ENCODE measurements at regions not wholly inside any gene's neighbourhood (a gene's known extent, or its start where the extent isn't known, plus 50 kb on each side); places are given as distances from the start of the nearest gene placed in this dataset.

DNA sequence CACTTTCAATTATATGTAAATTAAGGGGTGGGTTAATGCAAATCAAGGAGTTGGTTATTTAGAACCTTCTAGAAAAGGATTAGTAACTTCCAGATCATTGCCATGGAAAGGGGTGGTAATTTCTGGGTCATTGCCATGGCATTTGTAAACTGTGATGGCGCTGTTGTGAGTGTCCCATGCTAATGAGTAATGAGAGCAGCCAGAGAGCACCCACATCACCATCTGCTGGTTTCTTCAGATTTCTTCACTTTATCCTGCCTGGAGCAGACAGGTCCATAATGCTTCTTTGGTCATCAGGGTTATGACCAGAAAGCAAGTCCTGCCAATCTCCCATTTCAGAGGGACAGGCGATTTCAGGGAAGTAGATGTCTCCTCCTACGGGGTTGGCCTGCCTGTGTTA lies 311.3 kb upstream of the CNR1 start:
- TF ChIP-seq, protein P1, sequence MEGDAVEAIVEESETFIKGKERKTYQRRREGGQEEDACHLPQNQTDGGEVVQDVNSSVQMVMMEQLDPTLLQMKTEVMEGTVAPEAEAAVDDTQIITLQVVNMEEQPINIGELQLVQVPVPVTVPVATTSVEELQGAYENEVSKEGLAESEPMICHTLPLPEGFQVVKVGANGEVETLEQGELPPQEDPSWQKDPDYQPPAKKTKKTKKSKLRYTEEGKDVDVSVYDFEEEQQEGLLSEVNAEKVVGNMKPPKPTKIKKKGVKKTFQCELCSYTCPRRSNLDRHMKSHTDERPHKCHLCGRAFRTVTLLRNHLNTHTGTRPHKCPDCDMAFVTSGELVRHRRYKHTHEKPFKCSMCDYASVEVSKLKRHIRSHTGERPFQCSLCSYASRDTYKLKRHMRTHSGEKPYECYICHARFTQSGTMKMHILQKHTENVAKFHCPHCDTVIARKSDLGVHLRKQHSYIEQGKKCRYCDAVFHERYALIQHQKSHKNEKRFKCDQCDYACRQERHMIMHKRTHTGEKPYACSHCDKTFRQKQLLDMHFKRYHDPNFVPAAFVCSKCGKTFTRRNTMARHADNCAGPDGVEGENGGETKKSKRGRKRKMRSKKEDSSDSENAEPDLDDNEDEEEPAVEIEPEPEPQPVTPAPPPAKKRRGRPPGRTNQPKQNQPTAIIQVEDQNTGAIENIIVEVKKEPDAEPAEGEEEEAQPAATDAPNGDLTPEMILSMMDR (conservative IDR thresholded peaks at IDR 0.05) = no peak
- no peak overlapping the region for H3K27ac ChIP-seq

DNA sequence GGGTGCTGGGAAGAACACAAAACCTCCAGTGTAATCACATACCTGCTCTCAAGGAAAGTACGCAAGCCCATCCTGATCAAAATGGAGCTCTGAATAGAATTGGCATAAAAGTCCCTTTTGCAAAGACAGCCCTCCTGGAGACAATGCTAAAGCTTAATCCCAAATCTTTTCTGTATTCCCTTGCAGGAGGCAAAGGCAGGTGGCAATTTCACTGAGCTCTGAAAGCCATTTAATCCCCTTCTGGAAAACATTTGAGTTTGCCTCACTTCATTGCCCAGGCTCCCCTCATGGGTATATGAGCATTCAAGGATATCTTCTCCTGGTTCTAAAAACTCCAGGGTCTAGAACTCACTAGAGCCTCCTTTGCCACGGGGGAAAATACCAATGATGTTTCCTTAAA lies 310.2 kb upstream of the CNR1 start:
- no peak overlapping the region for H3K27ac ChIP-seq
- TF ChIP-seq, protein P1 (conservative IDR thresholded peaks at IDR 0.05) = no peak

DNA sequence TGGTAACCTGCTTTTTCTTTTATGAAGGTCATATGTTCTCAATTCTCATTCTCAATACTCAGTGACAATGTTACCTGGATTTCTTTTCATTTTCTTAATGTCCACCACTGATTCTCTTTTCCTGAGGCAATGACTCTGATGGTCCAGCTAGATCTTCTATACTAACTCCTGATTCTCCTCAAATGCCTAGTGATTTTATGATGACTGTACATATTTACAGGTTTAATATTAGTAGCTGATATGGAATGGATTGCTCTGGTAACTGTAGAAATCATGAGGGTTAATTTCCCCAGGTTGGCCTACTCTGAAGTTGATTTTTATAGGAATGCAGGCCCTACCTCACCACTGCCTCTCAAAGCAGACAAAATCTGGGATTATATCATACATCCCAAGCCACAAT lies 308.6 kb upstream of the CNR1 start:
- TF ChIP-seq, protein P1 (conservative IDR thresholded peaks at IDR 0.05) = no peak
- H3K27ac ChIP-seq = no peak overlapping the region

DNA sequence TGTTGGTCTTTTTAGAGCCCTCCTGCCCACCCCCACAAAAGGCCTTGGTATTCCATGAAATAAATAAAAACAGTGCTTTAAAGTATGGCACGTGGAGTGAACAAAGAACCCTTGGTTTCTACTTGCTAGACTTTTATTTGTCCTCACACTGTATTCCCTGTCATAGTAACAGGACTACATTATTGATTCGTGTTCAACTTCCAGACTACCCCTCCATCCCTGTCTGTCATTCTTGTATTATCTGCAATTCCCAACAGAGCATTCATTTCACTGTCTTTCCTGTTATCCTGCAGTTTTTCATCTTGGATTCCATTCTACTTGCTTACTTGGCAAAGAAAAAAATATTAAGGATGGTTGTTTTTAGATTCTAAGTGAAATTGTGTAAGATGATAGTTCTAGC lies 307.4 kb upstream of the CNR1 start:
- TF ChIP-seq, protein P1 (conservative IDR thresholded peaks at IDR 0.05) = no peak
- no peak overlapping the region for H3K27ac ChIP-seq

DNA sequence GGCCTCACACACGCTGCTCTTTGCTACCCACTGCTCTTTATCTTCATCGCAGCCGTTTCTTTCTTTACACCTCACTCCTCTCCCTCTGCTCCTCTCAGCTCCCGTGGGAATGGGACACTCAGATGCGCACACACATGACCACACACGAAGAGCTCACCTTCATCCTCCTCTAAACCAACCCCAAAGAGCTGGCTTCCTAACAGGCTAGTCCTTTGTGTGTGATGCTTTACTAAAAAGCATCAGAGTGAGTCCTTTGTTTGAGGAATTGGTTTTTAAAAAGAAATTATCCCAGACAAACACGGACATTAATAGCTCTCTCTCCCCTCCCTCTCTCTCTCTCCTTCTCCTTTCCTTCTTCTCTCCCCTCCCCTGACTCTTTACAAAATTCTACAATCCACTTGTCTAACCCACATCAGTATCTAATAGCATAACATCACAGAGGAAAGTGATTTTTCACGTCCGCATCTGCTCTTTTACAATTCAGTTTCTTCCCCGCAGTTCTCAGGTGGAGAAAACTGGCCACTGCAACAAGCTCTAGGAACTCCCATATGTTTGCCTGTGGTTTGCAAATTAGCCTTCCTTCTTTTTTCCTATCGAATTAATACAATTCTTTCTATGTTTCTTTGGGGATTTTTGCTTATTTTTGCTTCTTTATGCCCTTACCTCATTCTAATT lies 306.8 kb upstream of the CNR1 start:
- TF ChIP-seq, protein P1 (conservative IDR thresholded peaks at IDR 0.05) = no peak
- H3K27ac ChIP-seq = no peak overlapping the region

DNA sequence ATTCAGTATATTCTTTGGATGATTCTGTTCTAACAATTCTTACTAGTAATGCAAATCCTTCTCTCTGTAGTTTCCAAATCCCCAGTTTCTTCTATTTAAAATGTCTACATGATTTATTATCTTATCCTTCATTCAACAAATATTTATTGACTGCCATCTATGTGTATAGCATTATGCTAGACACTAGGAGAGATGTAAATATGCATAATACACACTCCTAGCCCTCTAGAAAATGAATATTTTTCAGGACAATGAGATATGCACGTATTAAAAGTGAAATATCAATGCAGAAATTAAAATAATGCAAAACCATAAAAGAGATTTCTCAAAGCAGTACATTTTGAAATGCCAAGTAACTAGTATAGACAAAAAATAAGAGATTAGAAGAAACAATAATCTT lies 293.5 kb upstream of the CNR1 start:
- TF ChIP-seq, protein P1 (conservative IDR thresholded peaks at IDR 0.05) = no peak
- H3K27ac ChIP-seq = no peak overlapping the region

DNA sequence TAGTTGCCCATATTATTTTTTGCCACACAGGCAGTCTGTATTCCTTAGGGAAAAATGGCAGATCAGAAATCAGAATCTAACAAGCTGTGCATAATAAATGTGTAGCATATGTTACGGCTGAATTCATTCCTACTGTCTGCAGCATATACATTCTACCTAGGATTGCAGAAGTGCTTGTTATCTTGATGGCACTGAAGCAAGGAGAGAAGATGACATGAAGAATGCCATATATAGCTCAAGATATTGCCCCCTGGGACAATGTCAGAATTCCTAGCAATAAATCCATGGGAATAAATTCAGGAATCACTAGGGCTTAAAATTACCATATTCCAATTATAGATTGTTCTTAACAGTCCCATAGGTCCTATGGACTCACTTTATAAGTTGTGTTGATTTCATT lies 293.0 kb upstream of the CNR1 start:
- no peak overlapping the region for H3K27ac ChIP-seq
- TF ChIP-seq, protein P1 (conservative IDR thresholded peaks at IDR 0.05) = no peak

Measured in VCaP (cell line).